Spinal cord (tissue), 9 donors: ENCODE measurements at regions not wholly inside any gene's neighbourhood (a gene's known extent, or its start where the extent isn't known, plus 50 kb on each side); places are given as distances from the start of the nearest gene placed in this dataset.
A peak's percentile ranks its signal among the peaks of the same experiment; 100 is the strongest.

ENCODE experiments used
- DNase-seq, 6 donors: peaks; one replicate each; pipeline versions ENCODE4 v3.0.0 to v3.0.0-alpha.2; 2013 to 2015; ENCODE audit warnings: low spot score in 6 of 6, low read depth in 4 of 6
- H3K27ac ChIP-seq: one replicate; pipeline ENCODE4 v1.5.1; 2013; ENCODE audit warnings: low read depth, low read length, control low read depth
- H3K27me3 ChIP-seq: one replicate; pipeline ENCODE4 v1.6.1; 2013; ENCODE audit warnings: low read length; ENCODE audit not compliant: control insufficient read depth, insufficient read depth
- H3K36me3 ChIP-seq: one replicate; pipeline ENCODE4 v1.6.1; 2013; ENCODE audit warnings: low read length; ENCODE audit not compliant: control insufficient read depth, insufficient read depth
- H3K4me1 ChIP-seq: one replicate; pipeline ENCODE4 v1.6.1; 2013; ENCODE audit warnings: low read length; ENCODE audit not compliant: control insufficient read depth, insufficient read depth
- H3K4me3 ChIP-seq: one replicate; pipeline ENCODE4 v1.5.1; 2013; ENCODE audit warnings: low read depth, low read length, control low read depth
- H3K9me3 ChIP-seq: one replicate; pipeline ENCODE4 v1.6.1; 2013; ENCODE audit warnings: low read length; ENCODE audit not compliant: control insufficient read depth, insufficient read depth
- WGBS: methylation state at CpG from one replicate; pipeline ENCODE4 v1.1.5; 2013; ENCODE audit warnings: missing lambda C conversion rate; ENCODE audit not compliant: insufficient coverage; 5-methylcytosine and 5-hydroxymethylcytosine counted together
- donor health status: healthy.

DNA sequence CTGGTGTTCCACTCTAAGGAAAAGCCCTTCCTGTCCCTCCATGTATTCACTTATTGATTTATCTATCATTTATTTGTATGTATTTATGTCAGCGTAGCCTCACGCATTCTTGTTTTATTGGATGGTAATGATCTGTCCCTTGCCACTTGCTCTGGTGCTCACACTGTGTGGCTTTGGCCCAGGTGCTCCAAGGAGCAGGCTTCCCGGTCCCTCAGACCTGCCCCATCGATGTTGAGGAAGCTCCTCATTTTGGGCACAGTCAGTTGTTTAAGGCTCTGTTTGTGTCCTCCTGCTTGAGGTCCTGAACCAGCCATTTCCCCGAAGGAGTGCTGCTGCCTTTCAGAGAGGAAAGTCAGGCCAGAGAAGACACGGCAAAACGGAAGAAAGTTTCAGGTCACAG lies 1485.4 kb downstream of the TBC1D22A start:
- no peak overlapping the region for H3K4me3 ChIP-seq
- H3K27ac ChIP-seq: no peak overlapping the region
- peaks cover 4% of the 10 kb centered on the region for H3K27me3 ChIP-seq
- no peaks in the 10 kb centered on the region for H3K4me1 ChIP-seq
- no peaks in the 10 kb centered on the region for H3K9me3 ChIP-seq
- 83% methylated on average over 7 of the region's 7 CpGs for WGBS
- DNase-seq: no peak
- no peaks in the 10 kb centered on the region for H3K36me3 ChIP-seq

DNA sequence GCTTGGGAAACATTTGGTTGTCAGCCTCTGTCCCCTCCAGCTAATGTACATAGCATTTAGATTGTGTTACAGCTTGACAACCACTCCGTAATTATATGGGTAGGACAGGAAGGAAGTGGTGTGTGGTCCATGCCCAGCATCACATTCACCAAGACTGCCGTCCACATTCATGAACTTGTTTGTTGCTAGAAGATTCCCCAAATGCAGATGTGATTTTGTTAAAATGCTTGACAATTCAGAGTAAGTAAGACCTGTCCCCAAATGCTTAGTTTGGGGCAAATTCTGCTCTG lies 1482.7 kb downstream of the TBC1D22A start:
- H3K27me3 ChIP-seq: peaks cover under 1% of the 10 kb centered on the region

DNA sequence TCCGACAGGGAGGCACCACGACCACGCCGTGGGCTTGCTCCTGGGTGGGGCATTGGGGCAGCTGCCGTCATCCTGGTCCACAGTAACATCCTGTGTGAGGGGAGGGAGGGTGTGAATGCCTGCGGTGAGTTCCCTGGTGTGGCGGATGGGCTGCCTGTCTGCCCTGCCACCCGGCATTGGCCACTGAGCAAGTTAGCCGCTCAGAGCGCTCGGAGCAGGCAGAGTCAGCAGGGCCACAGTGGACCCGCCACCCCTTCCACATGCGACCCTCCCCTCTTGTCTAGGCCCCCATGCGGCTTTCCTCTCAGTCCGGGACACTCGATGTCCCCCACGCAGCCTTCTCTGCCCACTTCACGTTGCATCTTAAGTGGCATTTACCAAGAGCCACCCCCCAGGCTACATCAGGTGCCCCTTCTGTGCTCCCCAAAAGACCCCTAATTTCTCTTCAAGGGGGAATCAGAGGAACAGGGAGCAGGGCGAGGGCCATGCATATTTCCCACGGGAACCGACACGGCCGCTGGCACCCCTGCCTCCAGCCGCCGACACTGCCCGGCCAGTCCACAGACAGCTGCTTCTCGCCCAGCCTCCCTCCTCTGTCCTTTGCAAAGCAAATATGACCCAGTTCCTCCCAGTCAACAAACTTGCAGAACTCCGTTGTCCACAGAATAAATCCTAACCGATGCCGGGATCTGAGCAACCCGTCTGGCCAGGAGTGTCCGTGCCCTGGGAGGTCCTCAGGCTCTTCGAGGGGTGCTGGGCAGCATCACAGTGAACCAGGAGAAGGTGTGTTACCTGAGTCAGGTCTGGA lies 1482.1 kb downstream of the TBC1D22A start:
- DNase-seq: no peak
- Histone ChIP-seq H3K9me3 (no peaks in the 10 kb centered on the region), H3K36me3 (no peaks in the 10 kb centered on the region), H3K27me3 (no peaks in the 10 kb centered on the region), H3K4me1 (peaks cover under 1% of the 10 kb centered on the region), H3K27ac (no peak overlapping the region), H3K4me3 (no peak overlapping the region)
- WGBS: 91% methylated on average over 31 of the region's 33 CpGs

More for the DNA sequence above, 1482.7 kb downstream of the TBC1D22A start:
- no CpG with 5 or more reads among the region's 2 CpGs for WGBS
- Histone ChIP-seq H3K4me3 (no peak overlapping the region), H3K4me1 (no peaks in the 10 kb centered on the region), H3K9me3 (no peaks in the 10 kb centered on the region), H3K36me3 (no peaks in the 10 kb centered on the region), H3K27ac (no peak overlapping the region)
- no peak for DNase-seq

DNA sequence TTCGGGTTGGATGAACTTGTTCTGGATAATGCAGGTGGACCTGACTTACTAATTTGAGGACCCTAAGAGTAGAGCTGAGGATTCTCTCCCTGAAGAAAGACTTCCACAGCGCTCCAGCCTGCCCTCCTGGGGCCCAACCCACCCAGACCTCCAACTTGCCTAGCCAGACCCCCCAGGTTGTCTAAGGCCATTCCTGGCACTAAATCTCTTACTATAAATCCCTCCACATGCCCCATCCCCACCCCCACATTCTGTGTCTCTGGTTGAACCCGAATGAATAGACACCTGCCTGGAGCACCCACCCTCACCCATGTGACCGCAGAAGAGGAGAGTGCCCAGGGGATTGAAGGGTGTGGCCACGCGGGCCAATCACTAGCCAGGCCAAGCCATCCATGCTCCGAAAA lies 1480.0 kb downstream of the TBC1D22A start:
- no peaks in the 10 kb centered on the region for H3K27me3 ChIP-seq
- peaks cover 10% of the 10 kb centered on the region for H3K4me1 ChIP-seq
- 94% methylated on average over 7 of the region's 7 CpGs for WGBS
- no peak overlapping the region for H3K4me3 ChIP-seq
- no peak overlapping the region for H3K27ac ChIP-seq
- DNase-seq: no peak
- H3K36me3 ChIP-seq: no peaks in the 10 kb centered on the region
- no peaks in the 10 kb centered on the region for H3K9me3 ChIP-seq

DNA sequence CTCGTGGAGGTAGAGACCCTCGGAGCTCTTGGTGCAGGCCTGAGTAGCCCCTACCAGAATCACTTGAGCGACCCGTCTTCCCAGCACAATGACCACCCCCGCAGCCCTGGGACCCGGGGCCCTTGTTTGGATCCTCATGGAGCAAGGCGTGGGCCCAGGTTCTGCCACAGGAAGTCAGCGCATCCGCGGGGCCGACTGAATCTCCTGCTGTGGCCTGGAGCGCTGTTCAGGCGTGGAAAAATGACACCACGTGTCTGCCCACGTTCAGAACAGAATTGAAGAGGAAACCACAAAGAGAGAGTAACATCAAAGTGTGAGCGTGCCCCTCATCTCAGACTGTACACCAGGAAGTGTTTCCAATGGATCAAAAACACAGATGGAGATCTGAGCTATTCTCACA lies 1479.2 kb downstream of the TBC1D22A start:
- Histone ChIP-seq H3K4me3 (no peak overlapping the region), H3K9me3 (no peaks in the 10 kb centered on the region), H3K27ac (no peak overlapping the region), H3K4me1 (peaks cover 10% of the 10 kb centered on the region), H3K36me3 (no peaks in the 10 kb centered on the region), H3K27me3 (no peaks in the 10 kb centered on the region)
- no peak for DNase-seq
- WGBS: 87% methylated on average over 16 of the region's 16 CpGs

DNA sequence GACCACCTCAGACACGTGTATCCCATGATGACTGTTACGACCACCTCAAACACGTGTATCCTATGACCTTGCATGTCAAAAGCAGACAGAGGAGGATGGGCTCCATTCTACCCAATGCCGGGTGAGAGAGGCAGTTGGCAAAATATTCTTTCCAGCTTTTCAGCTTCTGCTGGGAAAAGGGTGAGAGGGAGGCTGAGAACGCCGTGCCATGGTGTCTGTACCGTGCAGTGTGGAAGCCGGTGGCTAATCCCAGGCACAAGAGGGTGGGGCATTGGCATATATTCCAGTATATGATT lies 1478.4 kb downstream of the TBC1D22A start:
- no peak overlapping the region for H3K27ac ChIP-seq
- no peak for DNase-seq
- WGBS: 98% methylated on average over 7 of the region's 8 CpGs
- no peak overlapping the region for H3K4me3 ChIP-seq
- H3K9me3 ChIP-seq: no peaks in the 10 kb centered on the region
- H3K36me3 ChIP-seq: no peaks in the 10 kb centered on the region
- H3K27me3 ChIP-seq: no peaks in the 10 kb centered on the region
- peaks cover 10% of the 10 kb centered on the region for H3K4me1 ChIP-seq

DNA sequence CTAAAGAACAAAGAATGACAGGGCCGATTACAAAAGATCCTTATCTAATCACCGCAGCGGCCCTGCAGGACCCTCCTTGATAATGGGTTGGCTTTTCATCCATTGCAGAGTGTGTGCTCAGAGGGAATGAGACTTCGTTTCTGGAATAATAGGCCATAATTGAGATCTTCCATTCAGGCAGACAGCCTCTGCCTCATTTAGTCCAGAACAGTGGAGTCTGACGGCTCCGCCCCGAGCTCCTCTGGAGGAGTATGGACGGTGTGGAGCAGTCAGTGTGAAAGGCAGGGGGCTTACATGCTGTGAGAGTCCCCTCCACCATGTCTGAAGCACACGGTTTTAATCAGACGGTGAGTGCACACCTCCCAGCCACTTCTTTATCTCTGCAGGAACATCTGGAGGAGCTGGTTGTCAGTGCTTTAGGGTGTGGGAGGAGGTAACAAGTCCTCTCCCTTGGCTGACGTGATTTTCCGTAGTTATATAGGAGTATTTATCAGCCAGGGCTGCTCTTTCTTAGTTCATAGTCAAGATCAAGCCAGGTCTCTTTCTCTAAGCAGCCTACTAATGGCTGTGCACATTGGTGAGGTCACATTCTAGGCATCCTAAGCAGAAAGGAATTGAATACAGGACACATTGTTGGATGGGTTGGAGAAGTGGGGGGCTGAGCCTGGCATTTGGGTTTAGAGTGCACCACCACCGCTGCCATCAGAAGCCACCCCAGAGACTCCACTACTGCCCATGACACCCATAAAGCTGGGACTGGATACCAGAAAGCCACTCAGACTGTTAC lies 1477.9 kb downstream of the TBC1D22A start:
- H3K27me3 ChIP-seq: no peaks in the 10 kb centered on the region

DNA sequence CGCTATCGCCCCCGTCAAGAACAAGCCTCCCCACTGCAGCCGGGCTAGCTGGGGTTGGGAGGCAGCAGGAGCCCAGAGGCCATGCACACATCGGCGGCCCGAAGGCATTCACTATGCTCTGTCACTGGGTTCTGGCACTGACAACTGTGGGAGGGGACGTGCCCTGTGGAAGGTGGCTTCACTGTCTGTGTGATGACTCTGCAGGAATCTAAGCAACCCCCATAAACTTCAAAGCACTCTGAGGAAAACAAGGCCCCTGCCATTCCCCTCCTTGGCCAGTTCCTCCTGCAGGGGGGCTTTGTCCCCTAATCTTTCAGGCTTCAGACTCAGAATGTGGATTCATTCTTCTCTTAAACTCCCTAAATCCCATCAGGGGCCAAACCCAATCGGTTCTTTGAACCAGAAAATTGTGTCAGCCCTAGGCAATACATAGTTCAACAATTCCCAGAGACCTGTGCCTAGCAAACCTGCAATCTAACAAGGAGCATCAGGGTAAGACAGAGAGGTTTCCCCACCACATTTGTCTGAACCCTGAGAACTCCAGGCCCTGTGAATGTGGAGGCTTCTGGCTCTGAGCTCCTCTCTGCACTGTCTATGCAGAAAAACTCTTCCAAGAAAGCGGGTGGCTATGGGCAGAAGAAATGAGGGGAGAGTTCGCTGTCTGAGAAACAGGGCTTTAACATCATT lies 1477.2 kb downstream of the TBC1D22A start:
- H3K9me3 ChIP-seq: no peaks in the 10 kb centered on the region
- peak in 1 of 6 donors; percentile 27 for DNase-seq
- no peaks in the 10 kb centered on the region for H3K36me3 ChIP-seq
- peaks cover 10% of the 10 kb centered on the region for H3K4me1 ChIP-seq
- H3K27me3 ChIP-seq: no peaks in the 10 kb centered on the region
- 38% methylated on average over 9 of the region's 11 CpGs for WGBS
- no peak overlapping the region for H3K27ac ChIP-seq
- no peak overlapping the region for H3K4me3 ChIP-seq

More for the DNA sequence above, 1477.9 kb downstream of the TBC1D22A start:
- no peaks in the 10 kb centered on the region for H3K9me3 ChIP-seq
- H3K4me3 ChIP-seq: no peak overlapping the region
- WGBS: 55% methylated on average over 4 of the region's 13 CpGs
- no peak overlapping the region for H3K27ac ChIP-seq
- peak in 1 of 6 donors; percentile 63 for DNase-seq
- peaks cover 10% of the 10 kb centered on the region for H3K4me1 ChIP-seq
- H3K36me3 ChIP-seq: no peaks in the 10 kb centered on the region

DNA sequence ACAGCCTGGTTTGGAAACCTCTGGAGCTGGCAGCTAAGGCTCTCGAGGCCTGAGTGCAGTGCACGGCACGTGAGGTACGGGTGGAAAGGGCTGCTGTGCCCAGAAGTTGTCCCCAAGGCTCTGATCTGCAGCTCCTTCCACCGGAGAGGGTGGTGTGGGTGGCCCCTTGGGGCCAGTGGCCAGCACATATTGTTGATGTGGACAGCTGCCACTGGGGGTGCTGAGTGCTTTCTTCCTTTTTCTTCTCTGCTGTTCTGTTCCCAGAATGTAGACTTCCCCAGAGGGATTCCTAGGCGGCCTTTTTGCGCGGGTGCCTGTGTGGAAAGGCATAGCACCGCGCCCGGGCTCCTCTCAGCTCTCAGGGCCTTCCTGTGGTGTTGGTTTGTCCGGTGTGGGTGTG lies 1476.5 kb downstream of the TBC1D22A start:
- Histone ChIP-seq H3K9me3 (no peaks in the 10 kb centered on the region), H3K4me3 (no peak overlapping the region), H3K27ac (no peak overlapping the region), H3K36me3 (no peaks in the 10 kb centered on the region), H3K4me1 (peaks cover 10% of the 10 kb centered on the region), H3K27me3 (no peaks in the 10 kb centered on the region)
- no peak for DNase-seq
- WGBS: 48% methylated on average over 11 of the region's 12 CpGs
